ENCODE measurements at regions not wholly inside any gene's neighbourhood (a gene's known extent, or its start where the extent isn't known, plus 50 kb on each side); places are given as distances from the start of the nearest gene placed in this dataset.

- Mint-ChIP-seq H3K36me3 (ENCODE audit: low read depth) (no peaks in the 10 kb centered on the region), H3K4me3 (no peak overlapping the region), H3K27ac (no peak overlapping the region), H3K4me1 (ENCODE audit: low read depth) (no peaks in the 10 kb centered on the region), H3K9me3 (no peaks in the 10 kb centered on the region), H3K27me3 (ENCODE audit: low read depth) (no peaks in the 10 kb centered on the region)
These were observed 88.3 kb upstream of the E2F7 start for GRCh38 chr12:77153706-77154105.

GRCh38 chr12:77152623-77153193, 87.3 kb upstream of the E2F7 start:
- Mint-ChIP-seq H3K27me3 (ENCODE audit: low read depth) (no peaks in the 10 kb centered on the region), H3K4me1 (ENCODE audit: low read depth) (no peaks in the 10 kb centered on the region), H3K27ac (no peak overlapping the region), H3K4me3 (no peak overlapping the region), H3K9me3 (no peaks in the 10 kb centered on the region), H3K36me3 (ENCODE audit: low read depth) (no peaks in the 10 kb centered on the region)

- H3K27me3 Mint-ChIP-seq (ENCODE audit: low read depth), result no peaks in the 10 kb centered on the region
- H3K4me1 Mint-ChIP-seq (ENCODE audit: low read depth), result no peaks in the 10 kb centered on the region
- H3K4me3 Mint-ChIP-seq, result no peak overlapping the region
- H3K9me3 Mint-ChIP-seq, result no peaks in the 10 kb centered on the region
- H3K36me3 Mint-ChIP-seq (ENCODE audit: low read depth), result no peaks in the 10 kb centered on the region
- H3K27ac Mint-ChIP-seq, result no peak overlapping the region
These were observed 85.7 kb upstream of the E2F7 start for GRCh38 chr12:77151030-77151429.

GRCh38 chr12:77133566-77133965, 68.2 kb upstream of the E2F7 start:
- Mint-ChIP-seq H3K4me3 (no peak overlapping the region), H3K4me1 (ENCODE audit: low read depth) (no peaks in the 10 kb centered on the region), H3K36me3 (ENCODE audit: low read depth) (no peaks in the 10 kb centered on the region), H3K9me3 (no peaks in the 10 kb centered on the region), H3K27me3 (ENCODE audit: low read depth) (no peaks in the 10 kb centered on the region), H3K27ac (no peak overlapping the region)

GRCh38 chr12:77131977-77132490, 66.7 kb upstream of the E2F7 start:
- no peaks in the 10 kb centered on the region for H3K36me3 Mint-ChIP-seq (ENCODE audit: low read depth)
- no peaks in the 10 kb centered on the region for H3K4me1 Mint-ChIP-seq (ENCODE audit: low read depth)
- H3K4me3 Mint-ChIP-seq, result no peak overlapping the region
- H3K9me3 Mint-ChIP-seq, result no peaks in the 10 kb centered on the region
- H3K27me3 Mint-ChIP-seq (ENCODE audit: low read depth), result no peaks in the 10 kb centered on the region
- H3K27ac Mint-ChIP-seq, result no peak overlapping the region

GRCh38 chr12:77130193-77130592, 64.8 kb upstream of the E2F7 start:
- Mint-ChIP-seq H3K4me1 (ENCODE audit: low read depth) (no peaks in the 10 kb centered on the region), H3K27me3 (ENCODE audit: low read depth) (no peaks in the 10 kb centered on the region), H3K36me3 (ENCODE audit: low read depth) (no peaks in the 10 kb centered on the region), H3K27ac (no peak overlapping the region), H3K9me3 (no peaks in the 10 kb centered on the region), H3K4me3 (no peak overlapping the region)

GRCh38 chr12:77124767-77125166, 59.4 kb upstream of the E2F7 start:
- Mint-ChIP-seq H3K27me3 (ENCODE audit: low read depth) (no peaks in the 10 kb centered on the region), H3K4me1 (ENCODE audit: low read depth) (no peaks in the 10 kb centered on the region), H3K27ac (no peak overlapping the region), H3K36me3 (ENCODE audit: low read depth) (no peaks in the 10 kb centered on the region), H3K9me3 (no peaks in the 10 kb centered on the region), H3K4me3 (no peak overlapping the region)

GRCh38 chr12:77122661-77123060, 57.3 kb upstream of the E2F7 start:
- no peak overlapping the region for H3K4me3 Mint-ChIP-seq
- no peaks in the 10 kb centered on the region for H3K9me3 Mint-ChIP-seq
- no peaks in the 10 kb centered on the region for H3K27me3 Mint-ChIP-seq (ENCODE audit: low read depth)
- H3K4me1 Mint-ChIP-seq (ENCODE audit: low read depth), result no peaks in the 10 kb centered on the region
- no peak overlapping the region for H3K27ac Mint-ChIP-seq
- no peaks in the 10 kb centered on the region for H3K36me3 Mint-ChIP-seq (ENCODE audit: low read depth)

GRCh38 chr12:77122236-77122635, 56.9 kb upstream of the E2F7 start:
- Mint-ChIP-seq H3K4me3 (no peak overlapping the region), H3K27me3 (ENCODE audit: low read depth) (no peaks in the 10 kb centered on the region), H3K9me3 (no peaks in the 10 kb centered on the region), H3K36me3 (ENCODE audit: low read depth) (no peaks in the 10 kb centered on the region), H3K27ac (no peak overlapping the region), H3K4me1 (ENCODE audit: low read depth) (no peaks in the 10 kb centered on the region)

- H3K9me3 Mint-ChIP-seq, result no peaks in the 10 kb centered on the region
- no peak overlapping the region for H3K27ac Mint-ChIP-seq
- H3K36me3 Mint-ChIP-seq (ENCODE audit: low read depth), result no peaks in the 10 kb centered on the region
- H3K4me3 Mint-ChIP-seq, result no peak overlapping the region
- H3K4me1 Mint-ChIP-seq (ENCODE audit: low read depth), result no peaks in the 10 kb centered on the region
- H3K27me3 Mint-ChIP-seq (ENCODE audit: low read depth), result no peaks in the 10 kb centered on the region
These were observed 55.1 kb upstream of the E2F7 start for GRCh38 chr12:77120156-77121085.

GRCh38 chr12:77118696-77119095, 53.3 kb upstream of the E2F7 start:
- no peak overlapping the region for H3K4me3 Mint-ChIP-seq
- H3K27ac Mint-ChIP-seq, result no peak overlapping the region
- H3K36me3 Mint-ChIP-seq (ENCODE audit: low read depth), result no peaks in the 10 kb centered on the region
- no peaks in the 10 kb centered on the region for H3K4me1 Mint-ChIP-seq (ENCODE audit: low read depth)
- H3K9me3 Mint-ChIP-seq, result no peaks in the 10 kb centered on the region
- H3K27me3 Mint-ChIP-seq (ENCODE audit: low read depth), result no peaks in the 10 kb centered on the region

- Mint-ChIP-seq H3K4me3 (no peak overlapping the region), H3K9me3 (peaks cover 2% of the 10 kb centered on the region)
These were observed 50.9 kb upstream of the E2F7 start for GRCh38 chr12:77116277-77116676.

GRCh38 chr12:77115471-77115870, 50.1 kb upstream of the E2F7 start:
- no peak overlapping the region for H3K27ac Mint-ChIP-seq

More at GRCh38 chr12:77116277-77116676, 50.9 kb upstream of the E2F7 start:
- Mint-ChIP-seq H3K4me1 (ENCODE audit: low read depth) (no peaks in the 10 kb centered on the region), H3K36me3 (ENCODE audit: low read depth) (no peaks in the 10 kb centered on the region), H3K27me3 (ENCODE audit: low read depth) (no peaks in the 10 kb centered on the region), H3K27ac (no peak overlapping the region)

More at GRCh38 chr12:77115471-77115870, 50.1 kb upstream of the E2F7 start:
- H3K27me3 Mint-ChIP-seq (ENCODE audit: low read depth), result no peaks in the 10 kb centered on the region
- H3K4me1 Mint-ChIP-seq (ENCODE audit: low read depth), result no peaks in the 10 kb centered on the region
- H3K4me3 Mint-ChIP-seq, result no peak overlapping the region
- peaks cover 6% of the 10 kb centered on the region for H3K9me3 Mint-ChIP-seq
- H3K36me3 Mint-ChIP-seq (ENCODE audit: low read depth), result no peaks in the 10 kb centered on the region
